HCT116 (cell line): ENCODE measurements at regions not wholly inside any gene's neighbourhood (a gene's known extent, or its start where the extent isn't known, plus 50 kb on each side); places are given as distances from the start of the nearest gene placed in this dataset.

Source experiments
- FOSL1 ChIP-seq: IDR thresholded peaks from 2 replicates; pipeline ENCODE4 v1.6.1; 2012; ENCODE audit warnings: low read depth
- POLR2A ChIP-seq: IDR thresholded peaks from 2 replicates; pipeline ENCODE4 v1.7.0; 2011; ENCODE audit warnings: borderline replicate concordance; ENCODE audit not compliant: insufficient read depth, insufficient read length; ENCODE audit errors: extremely low read depth
- POLR2AphosphoS5 ChIP-seq: IDR thresholded peaks from 2 replicates; pipeline ENCODE4 v1.6.1; 2011; ENCODE audit warnings: mild to moderate bottlenecking, low read depth, low read length, moderate library complexity
- TF ChIP-seq, protein P1 (sequence below), 3 experiments: fragments of 200-600 bp in 1 of 3; sonication (generic) in 1 of 3; IDR thresholded peaks in 2 of 3; conservative IDR thresholded peaks in 1 of 3; 2 replicates each; pipeline ENCODE4 v1.5.1; 2012 to 2017; ENCODE audit warnings: low read depth in 2 of 3, low read length in 2 of 3, antibody characterized with exemption in 1 of 3, borderline replicate concordance in 1 of 3, control low read depth in 1 of 3, mild to moderate bottlenecking in 1 of 3, mixed read lengths in 1 of 3, mixed run types in 1 of 3, moderate library complexity in 1 of 3; ENCODE audit not compliant: insufficient read depth in 1 of 3

DNA sequence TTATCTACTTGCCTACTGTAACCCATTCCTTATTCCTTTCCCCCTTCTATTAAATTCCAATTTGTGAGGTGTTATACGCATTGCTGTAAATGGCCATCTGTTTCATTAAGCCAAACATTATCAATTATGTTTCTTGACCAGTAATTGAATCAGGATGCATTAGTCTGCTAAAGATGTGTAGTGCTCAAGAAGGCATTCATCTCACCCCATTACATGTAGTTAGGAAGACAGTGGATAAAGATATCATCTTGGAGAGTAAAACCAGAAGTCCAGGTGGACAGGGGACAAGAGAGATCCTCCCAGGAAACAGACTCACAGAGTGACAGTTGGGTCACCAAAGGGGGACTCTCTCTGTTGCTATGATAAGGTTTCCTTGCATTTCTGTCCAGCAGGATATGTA is 73.3 kb upstream of the FAM98A start:
- TF ChIP-seq POLR2AphosphoS5 (no peak), POLR2A (no peak), FOSL1 (no peak)
- TF ChIP-seq, protein P1, sequence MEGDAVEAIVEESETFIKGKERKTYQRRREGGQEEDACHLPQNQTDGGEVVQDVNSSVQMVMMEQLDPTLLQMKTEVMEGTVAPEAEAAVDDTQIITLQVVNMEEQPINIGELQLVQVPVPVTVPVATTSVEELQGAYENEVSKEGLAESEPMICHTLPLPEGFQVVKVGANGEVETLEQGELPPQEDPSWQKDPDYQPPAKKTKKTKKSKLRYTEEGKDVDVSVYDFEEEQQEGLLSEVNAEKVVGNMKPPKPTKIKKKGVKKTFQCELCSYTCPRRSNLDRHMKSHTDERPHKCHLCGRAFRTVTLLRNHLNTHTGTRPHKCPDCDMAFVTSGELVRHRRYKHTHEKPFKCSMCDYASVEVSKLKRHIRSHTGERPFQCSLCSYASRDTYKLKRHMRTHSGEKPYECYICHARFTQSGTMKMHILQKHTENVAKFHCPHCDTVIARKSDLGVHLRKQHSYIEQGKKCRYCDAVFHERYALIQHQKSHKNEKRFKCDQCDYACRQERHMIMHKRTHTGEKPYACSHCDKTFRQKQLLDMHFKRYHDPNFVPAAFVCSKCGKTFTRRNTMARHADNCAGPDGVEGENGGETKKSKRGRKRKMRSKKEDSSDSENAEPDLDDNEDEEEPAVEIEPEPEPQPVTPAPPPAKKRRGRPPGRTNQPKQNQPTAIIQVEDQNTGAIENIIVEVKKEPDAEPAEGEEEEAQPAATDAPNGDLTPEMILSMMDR (IDR thresholded peaks at IDR 0.05 in 2 of 3, conservative IDR thresholded peaks at IDR 0.05 in 1 of 3; ENCODE audit: borderline replicate concordance in 1 of 3, insufficient read depth in 1 of 3, low read depth in 2 of 3, low read length in 2 of 3): no peak
